SU-DHL-6 (cell line): ENCODE measurements at regions not wholly inside any gene's neighbourhood (a gene's known extent, or its start where the extent isn't known, plus 50 kb on each side); places are given as distances from the start of the nearest gene placed in this dataset.

Experiments used
- CTCF ChIP-seq: fragments of 200-600 bp; sonication (generic); IDR thresholded peaks from one replicate; pipeline ENCODE4 v1.5.1; 2017; ENCODE audit warnings: antibody characterized with exemption, mild to moderate bottlenecking, low read length, moderate library complexity; ENCODE audit not compliant: insufficient read depth, poor library complexity, severe bottlenecking
- EZH2phosphoT487 ChIP-seq: fragments of 200-600 bp; sonication (generic), shearing (Covaris generic); conservative IDR thresholded peaks from 2 replicates; pipeline ENCODE4 v1.6.1; 2018; ENCODE audit warnings: mild to moderate bottlenecking, antibody characterized with exemption, low read length, moderate library complexity, mixed read lengths

- TF ChIP-seq CTCF (no peak), EZH2phosphoT487 (no peak)
These were observed 54.6 kb upstream of the FAM3C start for GRCh38 chr7:121450631-121451198.
